ENCODE measurements at regions not wholly inside any gene's neighbourhood (a gene's known extent, or its start where the extent isn't known, plus 50 kb on each side); places are given as distances from the start of the nearest gene placed in this dataset.

GRCh38 chr2:145106293-145106692 is 586.4 kb upstream of the ZEB2 start:
- ATAC-seq (ENCODE audit: low read depth) (peak; percentile 73), DNase-seq (ENCODE audit: low spot score) (no peak)
- Histone ChIP-seq H3K27me3 (ENCODE audit: insufficient read depth, poor library complexity, severe bottlenecking) (no peaks in the 10 kb centered on the region), H3K4me1 (ENCODE audit: insufficient read depth, poor library complexity, severe bottlenecking) (peaks cover 8% of the 10 kb centered on the region), H3K4me3 (ENCODE audit: severe bottlenecking) (no peak overlapping the region), H3K36me3 (ENCODE audit: low read depth) (no peaks in the 10 kb centered on the region), H3K9me3 (ENCODE audit: severe bottlenecking) (no peaks in the 10 kb centered on the region), H3K27ac (ENCODE audit: poor library complexity, severe bottlenecking) (no peak overlapping the region)
- TF ChIP-seq, protein P1, sequence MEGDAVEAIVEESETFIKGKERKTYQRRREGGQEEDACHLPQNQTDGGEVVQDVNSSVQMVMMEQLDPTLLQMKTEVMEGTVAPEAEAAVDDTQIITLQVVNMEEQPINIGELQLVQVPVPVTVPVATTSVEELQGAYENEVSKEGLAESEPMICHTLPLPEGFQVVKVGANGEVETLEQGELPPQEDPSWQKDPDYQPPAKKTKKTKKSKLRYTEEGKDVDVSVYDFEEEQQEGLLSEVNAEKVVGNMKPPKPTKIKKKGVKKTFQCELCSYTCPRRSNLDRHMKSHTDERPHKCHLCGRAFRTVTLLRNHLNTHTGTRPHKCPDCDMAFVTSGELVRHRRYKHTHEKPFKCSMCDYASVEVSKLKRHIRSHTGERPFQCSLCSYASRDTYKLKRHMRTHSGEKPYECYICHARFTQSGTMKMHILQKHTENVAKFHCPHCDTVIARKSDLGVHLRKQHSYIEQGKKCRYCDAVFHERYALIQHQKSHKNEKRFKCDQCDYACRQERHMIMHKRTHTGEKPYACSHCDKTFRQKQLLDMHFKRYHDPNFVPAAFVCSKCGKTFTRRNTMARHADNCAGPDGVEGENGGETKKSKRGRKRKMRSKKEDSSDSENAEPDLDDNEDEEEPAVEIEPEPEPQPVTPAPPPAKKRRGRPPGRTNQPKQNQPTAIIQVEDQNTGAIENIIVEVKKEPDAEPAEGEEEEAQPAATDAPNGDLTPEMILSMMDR (IDR thresholded peaks at IDR 0.05; ENCODE audit: poor library complexity, severe bottlenecking) = no peak

GRCh38 chr2:145102706-145103105 is 582.8 kb upstream of the ZEB2 start:
- no peaks in the 10 kb centered on the region for H3K4me1 ChIP-seq (ENCODE audit: insufficient read depth, poor library complexity, severe bottlenecking)
- H3K36me3 ChIP-seq (ENCODE audit: low read depth) = no peaks in the 10 kb centered on the region
- H3K27ac ChIP-seq (ENCODE audit: poor library complexity, severe bottlenecking) = no peak overlapping the region
- DNase-seq (ENCODE audit: low spot score) = no peak
- ATAC-seq (ENCODE audit: low read depth) = no peak
- H3K27me3 ChIP-seq (ENCODE audit: insufficient read depth, poor library complexity, severe bottlenecking) = no peaks in the 10 kb centered on the region
- H3K9me3 ChIP-seq (ENCODE audit: severe bottlenecking) = no peaks in the 10 kb centered on the region
- TF ChIP-seq, protein P1 (IDR thresholded peaks at IDR 0.05; ENCODE audit: poor library complexity, severe bottlenecking) = no peak
- H3K4me3 ChIP-seq (ENCODE audit: severe bottlenecking) = no peak overlapping the region

GRCh38 chr2:145100301-145100700 is 580.4 kb upstream of the ZEB2 start:
- Histone ChIP-seq H3K27ac (ENCODE audit: poor library complexity, severe bottlenecking) (no peak overlapping the region), H3K9me3 (ENCODE audit: severe bottlenecking) (no peaks in the 10 kb centered on the region), H3K36me3 (ENCODE audit: low read depth) (no peaks in the 10 kb centered on the region), H3K4me3 (ENCODE audit: severe bottlenecking) (no peak overlapping the region), H3K27me3 (ENCODE audit: insufficient read depth, poor library complexity, severe bottlenecking) (no peaks in the 10 kb centered on the region), H3K4me1 (ENCODE audit: insufficient read depth, poor library complexity, severe bottlenecking) (peaks cover 6% of the 10 kb centered on the region)
- DNase-seq (ENCODE audit: low spot score) (no peak), ATAC-seq (ENCODE audit: low read depth) (peak; percentile 36; the same call in 1 of the 3 replicates)
- TF ChIP-seq, protein P1 (IDR thresholded peaks at IDR 0.05; ENCODE audit: poor library complexity, severe bottlenecking) = no peak

DNA sequence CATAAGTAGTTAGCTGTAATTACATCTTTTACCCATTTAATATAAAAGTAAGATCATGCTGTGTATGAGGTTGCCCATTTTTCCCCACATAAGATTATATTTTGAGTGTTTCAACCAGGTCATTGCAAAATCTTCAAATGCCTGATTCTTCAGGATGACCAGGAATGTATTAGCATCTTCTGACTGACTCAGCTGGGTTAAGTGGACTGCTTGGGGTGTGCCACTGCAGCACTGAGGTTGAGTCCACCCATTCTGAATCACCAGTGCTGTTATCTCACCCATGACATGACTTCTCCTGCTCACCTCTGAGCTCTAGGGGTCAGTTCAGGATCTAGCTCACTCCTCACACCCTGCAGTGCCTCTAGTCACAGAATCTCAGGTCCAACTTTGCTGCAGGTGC is 576.7 kb upstream of the ZEB2 start:
- no peak for DNase-seq (ENCODE audit: low spot score)
- peak; percentile 73 for ATAC-seq (ENCODE audit: low read depth)
- TF ChIP-seq, protein P1 (IDR thresholded peaks at IDR 0.05; ENCODE audit: poor library complexity, severe bottlenecking) = no peak
- no peak overlapping the region for H3K4me3 ChIP-seq (ENCODE audit: severe bottlenecking)
- no peaks in the 10 kb centered on the region for H3K36me3 ChIP-seq (ENCODE audit: low read depth)
- no peaks in the 10 kb centered on the region for H3K9me3 ChIP-seq (ENCODE audit: severe bottlenecking)
- H3K4me1 ChIP-seq (ENCODE audit: insufficient read depth, poor library complexity, severe bottlenecking) = peaks cover 12% of the 10 kb centered on the region
- peak overlapping the region; percentile 22 for H3K27ac ChIP-seq (ENCODE audit: poor library complexity, severe bottlenecking)
- no peaks in the 10 kb centered on the region for H3K27me3 ChIP-seq (ENCODE audit: insufficient read depth, poor library complexity, severe bottlenecking)

DNA sequence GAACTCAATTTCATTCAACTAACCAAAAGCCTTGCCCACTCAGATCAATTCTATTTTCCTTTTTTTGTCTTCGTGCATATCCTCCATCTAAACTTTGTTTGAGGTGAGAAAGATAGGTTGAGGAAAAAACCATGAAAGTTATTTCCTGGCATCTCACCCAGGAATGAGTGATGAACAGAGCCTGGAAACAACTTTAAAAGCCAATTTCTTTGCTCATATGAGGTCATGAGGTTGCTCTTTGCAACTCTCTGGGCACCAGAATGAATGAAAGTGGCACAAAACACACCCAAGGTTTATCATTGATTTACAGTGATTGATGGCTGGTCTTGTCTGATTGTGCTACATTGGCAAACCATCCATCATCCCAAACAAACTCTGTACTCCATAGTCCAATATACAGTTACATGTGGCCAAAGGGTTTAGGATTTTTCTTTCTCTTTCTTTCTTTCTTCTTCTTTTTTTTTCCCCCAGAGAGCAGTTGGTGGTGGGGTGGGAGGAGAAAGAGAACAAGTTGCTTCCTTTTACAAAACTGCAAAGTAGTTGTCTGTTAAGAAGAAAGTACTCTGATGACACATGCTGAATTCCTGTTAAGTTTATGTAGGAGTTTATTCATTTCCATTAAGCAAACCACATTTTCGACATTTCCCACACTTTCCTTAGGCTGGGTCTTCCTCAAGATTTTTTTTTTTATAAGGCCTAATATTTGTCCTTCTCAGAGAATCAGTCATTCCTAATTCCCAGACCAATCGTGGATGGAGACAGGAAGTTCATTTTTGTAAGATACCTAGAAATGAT is 575.9 kb upstream of the ZEB2 start:
- H3K9me3 ChIP-seq (ENCODE audit: severe bottlenecking) = no peaks in the 10 kb centered on the region
- peaks cover 12% of the 10 kb centered on the region for H3K4me1 ChIP-seq (ENCODE audit: insufficient read depth, poor library complexity, severe bottlenecking)
- DNase-seq (ENCODE audit: low spot score) (no peak), ATAC-seq (ENCODE audit: low read depth) (peak; percentile 19; the same call in 1 of the 3 replicates)
- no peaks in the 10 kb centered on the region for H3K27me3 ChIP-seq (ENCODE audit: insufficient read depth, poor library complexity, severe bottlenecking)
- TF ChIP-seq, protein P1 (IDR thresholded peaks at IDR 0.05; ENCODE audit: poor library complexity, severe bottlenecking) = no peak
- H3K4me3 ChIP-seq (ENCODE audit: severe bottlenecking) = no peak overlapping the region
- H3K36me3 ChIP-seq (ENCODE audit: low read depth) = no peaks in the 10 kb centered on the region
- peak overlapping the region; percentile 22 for H3K27ac ChIP-seq (ENCODE audit: poor library complexity, severe bottlenecking)

Measured in RWPE2 (cell line).